ENCODE measurements at regions not wholly inside any gene's neighbourhood (a gene's known extent, or its start where the extent isn't known, plus 50 kb on each side); places are given as distances from the start of the nearest gene placed in this dataset.

- TF ChIP-seq, protein P1, sequence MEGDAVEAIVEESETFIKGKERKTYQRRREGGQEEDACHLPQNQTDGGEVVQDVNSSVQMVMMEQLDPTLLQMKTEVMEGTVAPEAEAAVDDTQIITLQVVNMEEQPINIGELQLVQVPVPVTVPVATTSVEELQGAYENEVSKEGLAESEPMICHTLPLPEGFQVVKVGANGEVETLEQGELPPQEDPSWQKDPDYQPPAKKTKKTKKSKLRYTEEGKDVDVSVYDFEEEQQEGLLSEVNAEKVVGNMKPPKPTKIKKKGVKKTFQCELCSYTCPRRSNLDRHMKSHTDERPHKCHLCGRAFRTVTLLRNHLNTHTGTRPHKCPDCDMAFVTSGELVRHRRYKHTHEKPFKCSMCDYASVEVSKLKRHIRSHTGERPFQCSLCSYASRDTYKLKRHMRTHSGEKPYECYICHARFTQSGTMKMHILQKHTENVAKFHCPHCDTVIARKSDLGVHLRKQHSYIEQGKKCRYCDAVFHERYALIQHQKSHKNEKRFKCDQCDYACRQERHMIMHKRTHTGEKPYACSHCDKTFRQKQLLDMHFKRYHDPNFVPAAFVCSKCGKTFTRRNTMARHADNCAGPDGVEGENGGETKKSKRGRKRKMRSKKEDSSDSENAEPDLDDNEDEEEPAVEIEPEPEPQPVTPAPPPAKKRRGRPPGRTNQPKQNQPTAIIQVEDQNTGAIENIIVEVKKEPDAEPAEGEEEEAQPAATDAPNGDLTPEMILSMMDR (conservative IDR thresholded peaks at IDR 0.05; ENCODE audit: low read depth, low read length): no peak
- TF ChIP-seq CEBPB (IDR thresholded peaks at IDR 0.05; ENCODE audit: low read depth, low read length) (no peak), RFX5 (IDR thresholded peaks at IDR 0.05; ENCODE audit: low read depth, low read length) (no peak), BHLHE40 (IDR thresholded peaks at IDR 0.05; ENCODE audit: low read depth, low read length) (no peak), POLR2A (IDR thresholded peaks at IDR 0.05; ENCODE audit: low read depth, low read length) (no peak), SMC3 (IDR thresholded peaks at IDR 0.05; ENCODE audit: low read depth, low read length) (no peak), NFE2L2 (IDR thresholded peaks at IDR 0.05; ENCODE audit: low read depth, low read length) (no peak), RCOR1 (IDR thresholded peaks at IDR 0.05; ENCODE audit: insufficient replicate concordance, low read length) (no peak), MAZ (IDR thresholded peaks at IDR 0.05; ENCODE audit: borderline replicate concordance, low read depth, low read length) (no peak), MAFK (IDR thresholded peaks at IDR 0.05; ENCODE audit: low read depth, low read length) (no peak)
Measured at GRCh38 chr4:177499537-177499936, 57.3 kb upstream of the AGA start.

Data from IMR-90 (cell line).